ENCODE measurements at regions not wholly inside any gene's neighbourhood (a gene's known extent, or its start where the extent isn't known, plus 50 kb on each side); places are given as distances from the start of the nearest gene placed in this dataset.

GRCh38 chr11:15507592-15507991, 392.9 kb downstream of the INSC start:
- Mint-ChIP-seq H3K36me3 (no peaks in the 10 kb centered on the region), H3K27me3 (ENCODE audit: low read depth in 2 of 2) (no peaks in the 10 kb centered on the region), H3K27ac (no peak overlapping the region), H3K4me1 (no peaks in the 10 kb centered on the region), H3K4me3 (no peak overlapping the region), H3K9me3 (peaks cover 11 to 14% of the 10 kb centered on the region in 2 donors)
- Histone ChIP-seq H3K36me3 (ENCODE audit: control insufficient read depth, insufficient read depth, low read length) (no peaks in the 10 kb centered on the region), H3K4me3 (ENCODE audit: low read length) (no peak overlapping the region), H3K27ac (ENCODE audit: low read length) (no peak overlapping the region), H3K27me3 (ENCODE audit: control insufficient read depth, insufficient read depth, low read length) (no peaks in the 10 kb centered on the region), H3K9me3 (ENCODE audit: control insufficient read depth, insufficient read depth, low read length) (no peaks in the 10 kb centered on the region), H3K4me1 (ENCODE audit: control insufficient read depth, insufficient read depth, low read length) (no peaks in the 10 kb centered on the region)
- ATAC-seq = no peak
- TF ChIP-seq CTCF (IDR thresholded peaks at IDR 0.05) = no peak
- WGBS (ENCODE audit: insufficient coverage) = 94% methylated on average over 6 of the region's 6 CpGs
- intact Hi-C loops (cut with micrococcal nuclease) = no loop called here
- no peak for DNase-seq

- intact Hi-C loops (cut with micrococcal nuclease) = no loop called here
- no peak overlapping the region for H3K4me3 Mint-ChIP-seq
- H3K27me3 Mint-ChIP-seq (ENCODE audit: low read depth in 2 of 2) = no peaks in the 10 kb centered on the region
- Histone ChIP-seq H3K4me1 (ENCODE audit: control insufficient read depth, insufficient read depth, low read length) (no peaks in the 10 kb centered on the region), H3K9me3 (ENCODE audit: control insufficient read depth, insufficient read depth, low read length) (no peaks in the 10 kb centered on the region), H3K4me3 (ENCODE audit: low read length) (no peak overlapping the region), H3K27me3 (ENCODE audit: control insufficient read depth, insufficient read depth, low read length) (no peaks in the 10 kb centered on the region), H3K27ac (ENCODE audit: low read length) (no peak overlapping the region), H3K36me3 (ENCODE audit: control insufficient read depth, insufficient read depth, low read length) (no peaks in the 10 kb centered on the region)
- no peak for DNase-seq
- H3K27ac Mint-ChIP-seq = no peak overlapping the region
- H3K36me3 Mint-ChIP-seq = no peaks in the 10 kb centered on the region
- peaks cover 8 to 11% of the 10 kb centered on the region in 2 donors for H3K9me3 Mint-ChIP-seq
- no peaks in the 10 kb centered on the region for H3K4me1 Mint-ChIP-seq
- ATAC-seq = no peak
- no peak for TF ChIP-seq CTCF (IDR thresholded peaks at IDR 0.05)
- WGBS (ENCODE audit: insufficient coverage) = 86% methylated on average over 1 of the region's 2 CpGs
Observed at GRCh38 chr11:15509082-15509481, 394.4 kb downstream of the INSC start.

GRCh38 chr11:15519124-15519791, 404.5 kb downstream of the INSC start:
- Histone ChIP-seq H3K36me3 (ENCODE audit: control insufficient read depth, insufficient read depth, low read length) (no peaks in the 10 kb centered on the region), H3K27ac (ENCODE audit: low read length) (no peak overlapping the region), H3K4me3 (ENCODE audit: low read length) (no peak overlapping the region), H3K27me3 (ENCODE audit: control insufficient read depth, insufficient read depth, low read length) (no peaks in the 10 kb centered on the region), H3K9me3 (ENCODE audit: control insufficient read depth, insufficient read depth, low read length) (no peaks in the 10 kb centered on the region), H3K4me1 (ENCODE audit: control insufficient read depth, insufficient read depth, low read length) (no peaks in the 10 kb centered on the region)
- H3K36me3 Mint-ChIP-seq = peaks cover 18% of the 10 kb centered on the region
- TF ChIP-seq CTCF (IDR thresholded peaks at IDR 0.05) = no peak
- ATAC-seq (no peak), DNase-seq (no peak)
- no peak overlapping the region for H3K27ac Mint-ChIP-seq
- H3K9me3 Mint-ChIP-seq = peaks cover 20 to 25% of the 10 kb centered on the region in 2 donors
- H3K27me3 Mint-ChIP-seq (ENCODE audit: low read depth in 2 of 2) = no peaks in the 10 kb centered on the region
- intact Hi-C loops (cut with micrococcal nuclease) = no loop called here
- no peak overlapping the region for H3K4me3 Mint-ChIP-seq
- no peaks in the 10 kb centered on the region for H3K4me1 Mint-ChIP-seq
- WGBS (ENCODE audit: insufficient coverage) = 64% methylated on average over 2 of the region's 2 CpGs

- no peak for TF ChIP-seq CTCF (IDR thresholded peaks at IDR 0.05)
- Histone ChIP-seq H3K36me3 (ENCODE audit: control insufficient read depth, insufficient read depth, low read length) (no peaks in the 10 kb centered on the region), H3K27ac (ENCODE audit: low read length) (no peak overlapping the region), H3K9me3 (ENCODE audit: control insufficient read depth, insufficient read depth, low read length) (no peaks in the 10 kb centered on the region), H3K4me3 (ENCODE audit: low read length) (no peak overlapping the region), H3K4me1 (ENCODE audit: control insufficient read depth, insufficient read depth, low read length) (no peaks in the 10 kb centered on the region), H3K27me3 (ENCODE audit: control insufficient read depth, insufficient read depth, low read length) (no peaks in the 10 kb centered on the region)
- DNase-seq (no peak), ATAC-seq (no peak)
- H3K4me3 Mint-ChIP-seq = no peak overlapping the region
- H3K27me3 Mint-ChIP-seq (ENCODE audit: low read depth in 2 of 2) = no peaks in the 10 kb centered on the region
- H3K9me3 Mint-ChIP-seq = peaks cover 18 to 23% of the 10 kb centered on the region in 2 donors
- peaks cover 17% of the 10 kb centered on the region for H3K36me3 Mint-ChIP-seq
- intact Hi-C loops (cut with micrococcal nuclease) = no loop called here
- WGBS (ENCODE audit: insufficient coverage) = 69% methylated on average over 2 of the region's 2 CpGs
- H3K4me1 Mint-ChIP-seq = no peaks in the 10 kb centered on the region
- H3K27ac Mint-ChIP-seq = no peak overlapping the region
Observed at GRCh38 chr11:15519911-15520310, 405.2 kb downstream of the INSC start.

Data from natural killer cell (primary cell).